Activated CD8-positive, alpha-beta T cell treated with anti-CD3 and anti-CD28 coated beads for 36 hours (primary cell): ENCODE measurements at regions not wholly inside any gene's neighbourhood (a gene's known extent, or its start where the extent isn't known, plus 50 kb on each side); places are given as distances from the start of the nearest gene placed in this dataset.

Experiments used
- ATAC-seq: fragments of 200-7000 bp; cut with Tn5 transposase; one replicate; pipeline ENCODE4 v1.10.0; 2021; ENCODE audit warnings: mild to moderate bottlenecking, moderate library complexity
- CTCF ChIA-PET: fragments of 350-600 bp; sonication (Branson Sonifier 250); formaldehyde crosslinking; loops from one replicate; lab custom pipeline; 2021; ENCODE audit warnings: antibody characterized with exemption; lab: Charles Lee
- POLR2A ChIA-PET: fragments of 350-600 bp; sonication (Branson Sonifier 250); formaldehyde crosslinking; loops from one replicate; lab custom pipeline; 2021; ENCODE audit warnings: antibody characterized with exemption; lab: Charles Lee
- DNase-seq: peaks from one replicate; pipeline ENCODE4 v3.0.0-alpha.2; 2020
- H3K27ac Mint-ChIP-seq: one replicate; pipeline ENCODE4 v1.8.0; 2021; ENCODE audit warnings: mild to moderate bottlenecking, mixed read lengths
- H3K27me3 Mint-ChIP-seq: one replicate; pipeline ENCODE4 v1.8.0; 2021; ENCODE audit warnings: mixed read lengths
- H3K36me3 Mint-ChIP-seq: one replicate; pipeline ENCODE4 v1.8.0; 2021; ENCODE audit warnings: low read depth, mixed read lengths
- H3K4me1 Mint-ChIP-seq: one replicate; pipeline ENCODE4 v1.8.0; 2021; ENCODE audit warnings: low read depth, mixed read lengths
- H3K4me3 Mint-ChIP-seq: one replicate; pipeline ENCODE4 v1.8.0; 2021; ENCODE audit warnings: mild to moderate bottlenecking, moderate library complexity, mixed read lengths
- H3K9me3 Mint-ChIP-seq: one replicate; pipeline ENCODE4 v1.8.0; 2021; ENCODE audit warnings: mixed read lengths
- intact Hi-C: fragments of 100-400 bp; cut with micrococcal nuclease; formaldehyde crosslinking; loops from one replicate; pipeline ENCODE4 v1.10.0; 2022
- TF ChIP-seq, protein P1 (sequence below): fragments of 200-600 bp; IDR thresholded peaks from one replicate; pipeline ENCODE4 v1.8.0; 2022; ENCODE audit warnings: antibody characterized with exemption, mild to moderate bottlenecking

DNA sequence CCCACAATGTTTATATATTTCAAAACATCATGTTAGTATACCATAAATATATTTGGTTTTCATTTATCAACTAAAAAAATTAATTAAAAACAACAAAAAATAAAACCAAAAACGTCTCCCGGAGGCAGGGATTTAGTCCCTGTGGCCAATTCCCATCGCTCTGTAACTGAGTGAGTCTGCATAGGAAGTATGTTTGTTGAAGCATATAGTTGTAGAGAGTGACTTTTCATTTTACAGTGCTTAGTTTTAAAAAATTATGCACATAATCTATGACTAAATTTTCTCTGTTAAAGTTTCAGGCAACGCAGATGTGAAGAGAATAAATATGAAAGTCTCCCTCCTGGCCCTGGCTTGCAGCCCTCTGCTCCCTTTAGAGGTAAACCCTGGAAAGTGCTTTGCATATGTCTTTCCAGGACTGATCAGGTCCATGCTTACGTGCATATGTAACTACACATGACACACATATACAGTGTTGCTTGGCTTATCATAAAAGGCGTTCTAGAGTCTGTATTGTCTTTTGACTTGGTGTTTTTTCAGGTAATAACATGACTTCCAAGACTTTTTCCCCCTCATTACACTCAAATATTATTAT is 63.4 kb upstream of the SORBS2 start:
- TF ChIP-seq, protein P1, sequence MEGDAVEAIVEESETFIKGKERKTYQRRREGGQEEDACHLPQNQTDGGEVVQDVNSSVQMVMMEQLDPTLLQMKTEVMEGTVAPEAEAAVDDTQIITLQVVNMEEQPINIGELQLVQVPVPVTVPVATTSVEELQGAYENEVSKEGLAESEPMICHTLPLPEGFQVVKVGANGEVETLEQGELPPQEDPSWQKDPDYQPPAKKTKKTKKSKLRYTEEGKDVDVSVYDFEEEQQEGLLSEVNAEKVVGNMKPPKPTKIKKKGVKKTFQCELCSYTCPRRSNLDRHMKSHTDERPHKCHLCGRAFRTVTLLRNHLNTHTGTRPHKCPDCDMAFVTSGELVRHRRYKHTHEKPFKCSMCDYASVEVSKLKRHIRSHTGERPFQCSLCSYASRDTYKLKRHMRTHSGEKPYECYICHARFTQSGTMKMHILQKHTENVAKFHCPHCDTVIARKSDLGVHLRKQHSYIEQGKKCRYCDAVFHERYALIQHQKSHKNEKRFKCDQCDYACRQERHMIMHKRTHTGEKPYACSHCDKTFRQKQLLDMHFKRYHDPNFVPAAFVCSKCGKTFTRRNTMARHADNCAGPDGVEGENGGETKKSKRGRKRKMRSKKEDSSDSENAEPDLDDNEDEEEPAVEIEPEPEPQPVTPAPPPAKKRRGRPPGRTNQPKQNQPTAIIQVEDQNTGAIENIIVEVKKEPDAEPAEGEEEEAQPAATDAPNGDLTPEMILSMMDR = no peak
- ATAC-seq = no peak

DNA sequence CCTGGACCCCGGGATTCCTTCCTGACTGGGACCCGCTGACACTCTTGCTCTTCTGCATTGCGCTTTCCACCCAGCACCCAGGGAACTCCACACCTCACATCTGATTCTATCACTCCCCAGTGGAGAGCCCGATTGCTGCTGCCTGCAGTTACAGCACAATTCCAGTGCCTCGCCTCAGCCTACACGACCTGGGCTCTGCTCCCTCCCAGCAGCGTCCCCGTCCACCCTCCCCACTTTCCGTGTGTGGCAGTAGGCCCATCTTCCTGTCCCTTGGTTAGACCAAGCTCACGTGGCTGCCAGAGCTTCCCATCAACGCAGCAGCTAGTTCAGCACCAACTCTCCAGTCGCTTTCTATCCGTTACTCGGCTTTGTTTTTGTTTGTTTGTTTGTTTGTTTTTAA is 66.6 kb upstream of the SORBS2 start:
- H3K4me3 Mint-ChIP-seq = no peak overlapping the region
- no peaks in the 10 kb centered on the region for H3K4me1 Mint-ChIP-seq
- H3K27ac Mint-ChIP-seq = no peak overlapping the region
- ChIA-PET CTCF (no interaction called here), POLR2A (no interaction called here)
- intact Hi-C loops = no loop called here
- no peak for ATAC-seq
- H3K27me3 Mint-ChIP-seq = no peaks in the 10 kb centered on the region
- TF ChIP-seq, protein P1 = no peak
- no peaks in the 10 kb centered on the region for H3K36me3 Mint-ChIP-seq
- no peaks in the 10 kb centered on the region for H3K9me3 Mint-ChIP-seq
- no peak for DNase-seq

More for the DNA sequence above, 63.4 kb upstream of the SORBS2 start:
- Mint-ChIP-seq H3K27ac (no peak overlapping the region), H3K9me3 (no peaks in the 10 kb centered on the region), H3K27me3 (no peaks in the 10 kb centered on the region), H3K4me1 (no peaks in the 10 kb centered on the region), H3K36me3 (no peaks in the 10 kb centered on the region), H3K4me3 (no peak overlapping the region)
- ChIA-PET POLR2A (no interaction called here), CTCF (no interaction called here)
- no peak for DNase-seq
- intact Hi-C loops = no loop called here

DNA sequence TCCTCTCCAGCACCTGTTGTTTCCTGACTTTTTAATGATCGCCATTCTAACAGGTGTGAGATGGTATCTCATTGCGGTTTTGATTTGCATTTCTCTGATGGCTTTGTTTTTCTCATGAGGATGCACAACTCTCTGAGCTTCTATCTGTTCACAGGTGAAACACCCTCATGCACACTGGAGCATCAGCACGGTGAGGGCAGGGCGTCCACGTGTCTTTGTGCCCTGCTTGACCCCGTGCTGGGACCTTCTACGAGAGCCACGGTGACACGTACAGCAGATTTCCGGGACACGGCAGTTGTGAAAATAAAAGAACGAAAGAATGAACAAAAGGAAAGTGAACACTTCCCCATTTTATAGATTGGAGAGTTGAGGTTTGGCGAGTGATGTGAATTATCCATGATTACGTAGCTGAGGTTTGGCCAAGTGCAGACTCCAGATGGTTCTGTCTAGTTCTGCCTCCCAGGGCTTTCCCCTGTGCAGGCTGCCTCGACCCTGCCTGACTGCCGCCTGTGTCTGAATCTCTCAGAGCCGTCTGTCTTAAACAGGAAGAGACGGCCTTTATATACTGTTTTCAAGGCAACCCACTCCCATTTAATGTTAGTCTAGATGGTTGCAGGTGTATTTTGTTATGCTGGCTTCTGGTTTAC is 67.8 kb upstream of the SORBS2 start:
- intact Hi-C loops = no loop called here
- no peaks in the 10 kb centered on the region for H3K36me3 Mint-ChIP-seq
- no peak overlapping the region for H3K4me3 Mint-ChIP-seq
- CTCF ChIA-PET = no interaction called here
- no peaks in the 10 kb centered on the region for H3K27me3 Mint-ChIP-seq
- H3K9me3 Mint-ChIP-seq = no peaks in the 10 kb centered on the region
- DNase-seq (no peak), ATAC-seq (no peak)
- TF ChIP-seq, protein P1 = no peak
- no peak overlapping the region for H3K27ac Mint-ChIP-seq
- POLR2A ChIA-PET = no interaction called here
- no peaks in the 10 kb centered on the region for H3K4me1 Mint-ChIP-seq

DNA sequence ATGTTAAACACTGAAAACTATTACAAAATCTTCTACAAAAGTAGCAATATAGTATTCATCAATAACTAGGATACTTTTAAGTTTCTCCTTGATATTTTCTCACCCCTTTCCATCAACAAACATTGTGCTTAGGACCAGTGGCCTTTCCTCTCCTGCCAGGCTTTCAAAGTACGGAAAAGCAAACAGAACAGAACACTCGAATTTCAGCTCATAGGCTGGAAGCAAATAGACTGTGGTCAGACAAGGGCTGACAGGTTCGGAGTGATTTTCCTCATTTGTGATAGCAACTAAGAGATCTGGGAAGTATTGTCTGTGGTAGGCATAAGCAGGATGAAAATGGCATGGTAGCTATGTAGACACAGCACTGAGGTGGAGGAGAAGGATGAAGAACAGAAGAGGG is 68.6 kb upstream of the SORBS2 start:
- CTCF ChIA-PET = no interaction called here
- H3K4me1 Mint-ChIP-seq = no peaks in the 10 kb centered on the region
- TF ChIP-seq, protein P1 = no peak
- H3K27me3 Mint-ChIP-seq = no peaks in the 10 kb centered on the region
- intact Hi-C loops = no loop called here
- H3K4me3 Mint-ChIP-seq = no peak overlapping the region
- H3K36me3 Mint-ChIP-seq = no peaks in the 10 kb centered on the region
- POLR2A ChIA-PET = no interaction called here
- no peak overlapping the region for H3K27ac Mint-ChIP-seq
- ATAC-seq (no peak), DNase-seq (no peak)
- no peaks in the 10 kb centered on the region for H3K9me3 Mint-ChIP-seq

DNA sequence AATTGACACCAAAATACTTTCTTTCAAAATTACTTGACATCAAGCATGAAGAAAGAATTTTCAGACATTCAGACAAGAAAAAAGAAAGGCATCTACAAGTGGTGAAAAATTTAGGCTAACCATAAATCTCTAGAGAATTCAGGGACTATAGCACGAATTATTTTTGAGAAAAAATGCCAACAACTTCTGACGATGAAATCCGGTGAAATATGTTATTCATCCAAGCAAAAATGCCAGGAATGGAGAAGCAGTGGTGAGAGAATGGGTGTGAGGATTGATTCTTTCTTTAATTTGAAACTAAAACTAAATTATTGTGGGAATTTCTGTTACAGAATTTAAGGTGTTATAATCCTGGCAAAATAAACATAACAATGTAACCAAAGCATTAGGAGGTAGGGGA is 69.4 kb upstream of the SORBS2 start:
- Mint-ChIP-seq H3K27ac (no peak overlapping the region), H3K4me3 (no peak overlapping the region), H3K36me3 (no peaks in the 10 kb centered on the region), H3K4me1 (no peaks in the 10 kb centered on the region), H3K9me3 (no peaks in the 10 kb centered on the region), H3K27me3 (no peaks in the 10 kb centered on the region)
- intact Hi-C loops = no loop called here
- POLR2A ChIA-PET = no interaction called here
- DNase-seq (no peak), ATAC-seq (no peak)
- TF ChIP-seq, protein P1 = no peak
- CTCF ChIA-PET = no interaction called here
